Neural cell (in vitro differentiated cells): ENCODE measurements at regions not wholly inside any gene's neighbourhood (a gene's known extent, or its start where the extent isn't known, plus 50 kb on each side); places are given as distances from the start of the nearest gene placed in this dataset.

Experiments
- H2AFZ ChIP-seq: fragments of 200-600, 300-800 bp; sonication (generic), shearing (Covaris generic); 2 replicates; pipeline ENCODE4 v1.6.0; 2014; ENCODE audit warnings: low read depth, mild to moderate bottlenecking, antibody characterized with exemption, low read length, moderate library complexity
- H3F3A ChIP-seq: fragments of 200-600 bp; shearing (Covaris generic); 2 replicates; pipeline ENCODE4 v1.6.1; 2016; ENCODE audit warnings: mild to moderate bottlenecking, moderate library complexity, mixed read lengths, antibody characterized with exemption, low read length; ENCODE audit not compliant: insufficient read depth, poor library complexity, severe bottlenecking
- H3K27ac ChIP-seq: fragments of 200-600, 300-800 bp; sonication (generic), shearing (Covaris generic); 2 replicates; pipeline ENCODE4 v1.5.1; 2014; ENCODE audit warnings: mild to moderate bottlenecking, low read length, moderate library complexity
- H3K27me3 ChIP-seq: fragments of 300-800, 200-600 bp; sonication (generic), shearing (Covaris generic); 2 replicates; pipeline ENCODE4 v1.6.0; 2014; ENCODE audit warnings: mild to moderate bottlenecking, low read depth, low read length, moderate library complexity; ENCODE audit not compliant: insufficient read depth
- H3K36me3 ChIP-seq: fragments of 300-800, 200-600 bp; sonication (generic), shearing (Covaris generic); 2 replicates; pipeline ENCODE4 v1.5.1; 2014; ENCODE audit warnings: mild to moderate bottlenecking, antibody characterized with exemption, low read length, moderate library complexity; ENCODE audit not compliant: insufficient read depth
- H3K4me2 ChIP-seq: fragments of 300-800, 200-600 bp; sonication (generic), shearing (Covaris generic); 2 replicates; pipeline ENCODE4 v1.6.0; 2014; ENCODE audit warnings: mild to moderate bottlenecking, low read length
- H3K4me3 ChIP-seq: fragments of 300-800, 200-600 bp; sonication (generic), shearing (Covaris generic); 2 replicates; pipeline ENCODE4 v1.5.1; 2014; ENCODE audit warnings: mild to moderate bottlenecking, low read length, moderate library complexity
- H3K79me2 ChIP-seq: fragments of 200-600 bp; shearing (Covaris generic); replicated peaks from 2 replicates; pipeline ENCODE4 v1.6.0; 2014; ENCODE audit warnings: mild to moderate bottlenecking, low read length, moderate library complexity; ENCODE audit not compliant: insufficient read depth
- H3K9ac ChIP-seq: fragments of 300-800, 200-600 bp; sonication (generic), shearing (Covaris generic); 2 replicates; pipeline ENCODE4 v1.6.1; 2016; ENCODE audit warnings: mild to moderate bottlenecking, low read length, mixed read lengths
- H3K9me2 ChIP-seq: fragments of 200-600 bp; shearing (Covaris generic); 2 replicates; pipeline ENCODE4 v1.6.1; 2016; ENCODE audit warnings: mild to moderate bottlenecking, low read length, mixed read lengths; ENCODE audit not compliant: insufficient read depth
- H3K9me3 ChIP-seq: fragments of 200-600, 300-800 bp; sonication (generic), shearing (Covaris generic); 2 replicates; pipeline ENCODE4 v1.6.1; 2016; ENCODE audit warnings: mild to moderate bottlenecking, mixed run types, low read length, moderate library complexity, mixed read lengths
- H4K20me1 ChIP-seq: fragments of 200-600 bp; shearing (Covaris generic); 2 replicates; pipeline ENCODE4 v1.6.1; 2016; ENCODE audit warnings: mild to moderate bottlenecking, mixed run types; ENCODE audit not compliant: insufficient read depth
- CTCF ChIP-seq: fragments of 450-650 bp; IDR thresholded peaks from 2 replicates; pipeline ENCODE4 v1.5.1; 2014; ENCODE audit warnings: antibody characterized with exemption, mild to moderate bottlenecking, moderate library complexity; ENCODE audit not compliant: poor library complexity, severe bottlenecking
- EP300 ChIP-seq: fragments of 450-650 bp; conservative IDR thresholded peaks from 2 replicates; pipeline ENCODE4 v1.6.1; 2014; ENCODE audit warnings: antibody characterized with exemption, mild to moderate bottlenecking, moderate library complexity; ENCODE audit not compliant: poor library complexity, severe bottlenecking
- EZH2 ChIP-seq: fragments of 200-600, 300-800 bp; shearing (Covaris generic), sonication (generic); IDR thresholded peaks from 2 replicates; pipeline ENCODE4 v1.6.1; 2014; ENCODE audit warnings: antibody characterized with exemption, low read length, borderline replicate concordance, mild to moderate bottlenecking; ENCODE audit not compliant: insufficient read depth, poor library complexity, severe bottlenecking
- MXI1 ChIP-seq: fragments of 450-650 bp; conservative IDR thresholded peaks from 2 replicates; pipeline ENCODE4 v1.6.1; 2014; ENCODE audit warnings: antibody characterized with exemption, mild to moderate bottlenecking; ENCODE audit not compliant: poor library complexity, severe bottlenecking
- POLR2AphosphoS5 ChIP-seq: IDR thresholded peaks from 2 replicates; pipeline ENCODE4 v1.6.1; 2012
- RAD21 ChIP-seq: fragments of 450-650 bp; conservative IDR thresholded peaks from 2 replicates; pipeline ENCODE4 v1.6.1; 2014; ENCODE audit warnings: antibody characterized with exemption, mild to moderate bottlenecking, moderate library complexity
- REST ChIP-seq: IDR thresholded peaks from 2 replicates; pipeline ENCODE4 v1.6.1; 2012; ENCODE audit warnings: borderline replicate concordance
- SMC3 ChIP-seq: fragments of 450-650 bp; conservative IDR thresholded peaks from 2 replicates; pipeline ENCODE4 v1.6.1; 2014; ENCODE audit warnings: antibody characterized with exemption, mild to moderate bottlenecking, moderate library complexity; ENCODE audit not compliant: poor library complexity
- TAF1 ChIP-seq: IDR thresholded peaks from 2 replicates; pipeline ENCODE4 v1.6.1; 2012; ENCODE audit warnings: low read depth

GRCh38 chr10:124308811-124309210 lies 109.9 kb downstream of the OAT start:
- H4K20me1 ChIP-seq = no peaks in the 10 kb centered on the region
- H3K27me3 ChIP-seq = no peaks in the 10 kb centered on the region
- no peak for TF ChIP-seq RAD21
- H3K9ac ChIP-seq = no peak overlapping the region
- H2AFZ ChIP-seq = no peak overlapping the region
- no peaks in the 10 kb centered on the region for H3K9me2 ChIP-seq
- no peaks in the 10 kb centered on the region for H3K9me3 ChIP-seq
- H3K4me2 ChIP-seq = no peak overlapping the region
- H3K27ac ChIP-seq = no peak overlapping the region
- H3K79me2 ChIP-seq = no peaks in the 10 kb centered on the region
- no peak overlapping the region for H3K4me3 ChIP-seq
- no peaks in the 10 kb centered on the region for H3F3A ChIP-seq
- H3K36me3 ChIP-seq = no peaks in the 10 kb centered on the region

GRCh38 chr10:124308056-124308645 lies 110.6 kb downstream of the OAT start:
- Histone ChIP-seq H2AFZ (no peak overlapping the region), H3K79me2 (no peaks in the 10 kb centered on the region), H3F3A (no peaks in the 10 kb centered on the region), H3K27me3 (no peaks in the 10 kb centered on the region), H3K4me2 (no peak overlapping the region), H3K36me3 (no peaks in the 10 kb centered on the region), H3K9me2 (no peaks in the 10 kb centered on the region), H4K20me1 (no peaks in the 10 kb centered on the region), H3K9ac (no peak overlapping the region), H3K27ac (no peak overlapping the region), H3K4me3 (no peak overlapping the region), H3K9me3 (no peaks in the 10 kb centered on the region)
- TF ChIP-seq POLR2AphosphoS5 = no peak
- TF ChIP-seq RAD21 = no peak
- no peak for TF ChIP-seq CTCF
- TF ChIP-seq MXI1 = no peak
- no peak for TF ChIP-seq EP300
- no peak for TF ChIP-seq EZH2
- no peak for TF ChIP-seq REST
- TF ChIP-seq TAF1 = no peak
- no peak for TF ChIP-seq SMC3

GRCh38 chr10:124307591-124307990 lies 111.1 kb downstream of the OAT start:
- Histone ChIP-seq H3K9ac (no peak overlapping the region), H3K79me2 (no peaks in the 10 kb centered on the region), H3K27ac (no peak overlapping the region)

More at GRCh38 chr10:124307591-124307990, 111.1 kb downstream of the OAT start:
- H3K9me2 ChIP-seq = no peaks in the 10 kb centered on the region
- no peak overlapping the region for H3K4me3 ChIP-seq
- TF ChIP-seq POLR2AphosphoS5 = no peak
- no peak for TF ChIP-seq EP300
- TF ChIP-seq SMC3 = no peak
- no peak for TF ChIP-seq TAF1
- no peak for TF ChIP-seq REST
- no peak for TF ChIP-seq RAD21
- no peak for TF ChIP-seq EZH2
- TF ChIP-seq CTCF = no peak
- TF ChIP-seq MXI1 = no peak
- H3K9me3 ChIP-seq = no peaks in the 10 kb centered on the region
- no peaks in the 10 kb centered on the region for H4K20me1 ChIP-seq
- no peak overlapping the region for H2AFZ ChIP-seq
- H3K27me3 ChIP-seq = no peaks in the 10 kb centered on the region
- H3K36me3 ChIP-seq = no peaks in the 10 kb centered on the region
- H3F3A ChIP-seq = no peaks in the 10 kb centered on the region
- H3K4me2 ChIP-seq = no peak overlapping the region
